Non-pigmented ciliary epithelial cell (primary cell): ENCODE measurements at regions not wholly inside any gene's neighbourhood (a gene's known extent, or its start where the extent isn't known, plus 50 kb on each side); places are given as distances from the start of the nearest gene placed in this dataset.

ENCODE experiments used
- DNase-seq: peaks from one replicate; pipeline ENCODE4 v3.0.0-alpha.2; 2010; ENCODE audit warnings: low read depth

GRCh38 chr13:22653866-22654265 lies 526.9 kb upstream of the SGCG start:
- DNase-seq: no peak

DNA sequence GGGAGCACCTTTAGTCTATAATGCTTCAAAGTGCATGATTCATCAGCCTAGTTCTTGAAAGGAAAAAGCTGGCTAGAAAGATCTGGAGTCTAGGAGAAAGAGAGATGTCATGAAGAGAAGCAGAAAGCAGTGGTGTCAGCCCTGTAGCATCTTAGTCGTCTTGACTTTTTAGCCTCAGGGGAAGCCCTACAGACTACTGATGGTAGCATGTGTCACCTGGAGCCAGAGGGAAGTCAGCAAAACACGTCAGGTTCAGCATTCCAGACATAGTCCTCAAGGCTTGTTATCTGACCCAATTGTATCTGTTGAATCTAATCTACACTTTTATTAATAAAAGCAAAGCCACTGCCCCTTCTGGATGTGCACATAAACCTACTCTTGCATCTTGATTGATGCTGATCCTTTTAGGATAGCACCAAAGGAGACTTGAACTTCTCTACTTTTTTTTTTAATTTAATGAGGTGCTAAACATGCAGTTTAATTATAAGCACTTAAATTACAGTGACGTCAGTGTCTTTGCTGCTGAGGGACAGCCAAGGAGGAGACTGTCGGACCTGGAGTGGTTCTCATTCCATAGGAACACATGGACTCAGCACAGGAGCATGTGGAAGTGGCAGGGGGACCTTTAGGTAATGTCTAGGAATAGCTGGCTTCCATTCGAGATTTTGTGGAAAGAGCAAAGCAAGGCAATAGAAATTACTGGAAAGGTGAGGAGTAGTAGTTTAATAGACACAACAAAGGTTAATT lies 525.5 kb upstream of the SGCG start:
- no peak for DNase-seq

DNA sequence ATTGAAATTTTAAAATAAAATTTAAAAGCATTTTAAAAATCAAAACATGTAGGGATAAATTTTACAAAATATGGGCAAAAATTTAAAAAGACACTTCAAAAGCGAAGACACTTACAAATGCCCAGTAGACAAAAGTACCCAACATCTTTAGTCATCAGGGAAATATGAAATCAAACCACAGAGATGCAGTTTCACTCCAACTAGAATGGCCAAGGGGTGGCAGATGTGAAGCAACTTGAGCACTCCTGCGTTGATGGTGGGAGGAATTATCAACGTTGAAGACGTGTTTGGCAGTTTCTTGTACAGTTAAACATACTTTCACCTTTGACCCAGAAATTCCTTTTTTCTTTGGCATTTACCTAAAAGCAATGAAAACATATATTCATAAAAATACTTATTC lies 518.0 kb upstream of the SGCG start:
- DNase-seq: no peak

GRCh38 chr13:22665506-22665905 lies 515.3 kb upstream of the SGCG start:
- no peak for DNase-seq

DNA sequence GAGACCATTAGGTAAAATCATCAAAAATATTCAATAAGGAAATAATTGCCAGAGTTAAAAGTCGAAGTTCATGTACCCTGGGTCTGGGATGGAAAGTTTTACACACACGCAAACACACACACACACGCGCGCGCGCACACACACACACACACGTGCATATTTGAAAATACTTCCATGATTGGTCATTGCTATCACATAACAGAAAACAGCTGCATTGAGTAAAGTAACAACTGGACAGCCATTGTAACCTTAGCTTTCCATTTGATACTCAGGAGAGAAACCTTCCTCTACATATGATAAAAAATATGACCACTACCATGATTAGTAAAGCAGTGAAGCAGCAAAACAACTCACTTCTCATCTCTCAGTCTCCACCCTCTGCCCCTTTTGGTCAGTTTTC lies 490.0 kb upstream of the SGCG start:
- no peak for DNase-seq

DNA sequence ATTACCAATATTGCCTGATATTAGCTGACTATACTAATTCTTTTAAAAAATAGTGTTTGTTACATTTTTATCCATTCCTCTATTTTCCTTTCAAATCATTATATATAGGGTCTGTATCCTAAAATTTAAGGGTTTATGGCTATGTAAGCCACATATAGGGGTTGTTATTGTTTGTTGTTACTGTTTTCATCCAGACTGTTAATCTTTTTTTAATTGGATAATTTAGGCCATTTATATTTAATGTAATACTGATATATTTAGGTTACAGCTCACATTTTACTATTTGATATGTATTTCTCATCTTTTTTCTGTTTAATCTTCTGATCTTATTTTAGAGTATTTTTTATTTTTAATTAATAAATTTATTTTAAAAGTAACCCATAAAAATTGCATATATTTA lies 487.1 kb upstream of the SGCG start:
- DNase-seq: no peak

- no peak for DNase-seq
These were observed 484.3 kb upstream of the SGCG start for GRCh38 chr13:22696433-22696832.

DNA sequence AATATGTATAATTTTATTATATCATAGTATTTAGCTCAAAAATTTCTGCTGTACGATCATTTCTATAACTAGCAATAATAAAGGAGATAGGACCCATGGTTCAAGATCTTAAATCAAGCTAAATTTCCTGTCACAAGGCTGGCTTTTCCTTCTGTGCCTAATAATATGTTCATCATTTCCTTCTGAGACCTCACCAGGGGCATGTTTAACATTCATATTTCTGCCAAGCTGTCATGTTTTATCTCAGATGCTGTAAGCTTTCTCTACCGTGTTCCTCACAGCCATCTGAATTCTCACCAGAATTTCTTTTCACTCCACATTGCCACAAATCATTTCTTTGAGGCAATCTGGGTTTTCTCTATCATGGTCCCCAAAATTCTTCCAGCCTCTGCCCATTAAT lies 482.3 kb upstream of the SGCG start:
- DNase-seq: no peak

GRCh38 chr13:22700246-22700887 lies 480.4 kb upstream of the SGCG start:
- no peak for DNase-seq

GRCh38 chr13:22703601-22704209 lies 477.1 kb upstream of the SGCG start:
- no peak for DNase-seq

GRCh38 chr13:22707946-22708345 lies 472.8 kb upstream of the SGCG start:
- DNase-seq: no peak

GRCh38 chr13:22717036-22717435 lies 463.7 kb upstream of the SGCG start:
- no peak for DNase-seq

DNA sequence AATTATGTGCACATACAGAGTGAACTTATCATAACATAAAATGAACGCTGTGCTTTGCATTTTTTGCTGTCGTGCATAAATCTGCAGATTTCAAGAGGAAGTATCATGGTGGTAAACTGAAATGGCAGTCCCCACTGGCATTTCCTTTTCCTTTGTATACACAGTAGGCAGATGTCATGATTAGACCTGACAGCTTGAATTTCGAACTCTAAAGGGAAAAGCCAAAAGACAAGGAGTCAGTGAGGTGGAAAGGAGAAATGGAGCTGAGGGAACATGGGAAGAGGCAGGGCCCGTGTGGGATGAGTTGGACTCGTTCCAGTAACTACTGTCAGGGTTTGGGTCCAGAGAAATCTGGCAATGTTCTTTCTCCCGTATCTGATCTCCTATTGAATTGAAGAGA lies 454.1 kb upstream of the SGCG start:
- no peak for DNase-seq

GRCh38 chr13:22735011-22735995 lies 445.5 kb upstream of the SGCG start:
- no peak for DNase-seq

- no peak for DNase-seq
These were observed 444.6 kb upstream of the SGCG start for GRCh38 chr13:22736084-22736767.

- DNase-seq: no peak
These were observed 444.0 kb upstream of the SGCG start for GRCh38 chr13:22736768-22737092.

DNA sequence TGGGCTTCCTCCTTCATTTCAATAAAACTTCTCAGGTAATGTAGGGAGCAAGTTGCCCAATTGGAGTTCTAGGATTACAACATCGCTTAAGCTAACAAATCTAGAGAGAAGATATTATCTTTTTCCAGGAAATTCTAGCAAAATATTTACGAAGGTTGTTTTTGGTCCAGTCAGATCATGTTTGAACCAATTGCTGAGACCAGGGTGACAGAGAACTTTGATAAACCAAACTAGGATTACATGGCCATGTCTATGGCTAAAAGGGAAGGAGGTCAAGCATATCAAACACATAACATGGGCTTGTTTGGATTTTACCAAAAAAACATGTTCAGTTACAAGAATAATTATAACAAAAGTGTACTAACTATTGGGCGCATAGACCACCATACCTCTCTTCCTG lies 442.4 kb upstream of the SGCG start:
- DNase-seq: no peak

DNA sequence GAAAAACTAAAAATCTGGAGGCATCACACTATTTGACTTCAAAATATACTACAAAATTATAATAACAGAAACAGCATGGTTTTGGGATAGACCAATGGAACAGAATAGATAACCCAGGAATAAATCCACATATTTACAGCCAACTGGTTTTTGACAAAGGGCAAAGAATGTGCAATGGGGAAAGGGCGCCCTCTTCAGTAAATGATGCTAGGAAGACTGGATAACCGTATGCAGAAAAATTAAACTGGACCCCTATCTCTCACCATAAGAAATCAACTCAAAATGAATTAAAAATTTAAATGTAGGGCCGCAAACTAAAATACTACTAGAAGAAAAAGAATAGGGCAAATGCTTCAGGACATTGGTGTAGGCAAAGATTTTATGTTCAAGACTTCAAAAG lies 440.5 kb upstream of the SGCG start:
- no peak for DNase-seq

DNA sequence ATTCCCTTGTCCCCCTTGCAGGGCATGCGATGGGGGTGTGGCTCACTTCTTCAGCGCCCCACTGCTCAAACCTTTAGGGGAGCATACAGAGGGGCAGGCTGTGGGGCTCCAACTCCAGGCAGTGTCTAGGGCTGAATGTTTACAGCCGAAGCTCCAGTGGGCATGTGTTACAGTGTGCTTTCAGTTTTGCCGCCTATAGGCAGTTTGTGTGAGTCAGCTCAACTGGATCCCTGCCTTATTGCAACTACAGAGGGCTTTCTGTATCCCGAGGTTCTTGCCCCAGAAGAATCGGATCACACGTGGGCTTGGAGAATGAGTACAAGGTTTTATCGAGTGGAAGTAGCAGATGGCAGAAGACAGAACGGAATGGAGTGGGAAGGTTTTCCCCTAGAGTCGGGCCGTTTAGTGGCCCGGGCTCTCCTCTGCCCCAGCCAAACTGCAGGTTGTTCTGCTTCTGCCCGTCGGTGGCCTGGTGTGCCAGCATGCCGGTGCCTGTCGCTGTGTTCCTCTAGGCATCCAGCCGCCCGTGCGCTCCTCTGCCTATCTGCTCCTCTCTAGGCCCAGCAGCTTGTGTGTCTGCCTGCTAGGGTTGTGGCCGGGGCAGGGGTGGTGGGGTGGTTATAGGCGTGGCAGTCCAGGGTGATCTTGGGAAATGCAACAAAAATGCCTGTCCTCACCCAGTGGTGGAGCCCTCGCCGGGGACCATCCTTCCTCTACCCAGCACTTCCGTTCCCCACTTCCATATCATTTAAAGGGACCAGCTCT lies 435.9 kb upstream of the SGCG start:
- DNase-seq: no peak

DNA sequence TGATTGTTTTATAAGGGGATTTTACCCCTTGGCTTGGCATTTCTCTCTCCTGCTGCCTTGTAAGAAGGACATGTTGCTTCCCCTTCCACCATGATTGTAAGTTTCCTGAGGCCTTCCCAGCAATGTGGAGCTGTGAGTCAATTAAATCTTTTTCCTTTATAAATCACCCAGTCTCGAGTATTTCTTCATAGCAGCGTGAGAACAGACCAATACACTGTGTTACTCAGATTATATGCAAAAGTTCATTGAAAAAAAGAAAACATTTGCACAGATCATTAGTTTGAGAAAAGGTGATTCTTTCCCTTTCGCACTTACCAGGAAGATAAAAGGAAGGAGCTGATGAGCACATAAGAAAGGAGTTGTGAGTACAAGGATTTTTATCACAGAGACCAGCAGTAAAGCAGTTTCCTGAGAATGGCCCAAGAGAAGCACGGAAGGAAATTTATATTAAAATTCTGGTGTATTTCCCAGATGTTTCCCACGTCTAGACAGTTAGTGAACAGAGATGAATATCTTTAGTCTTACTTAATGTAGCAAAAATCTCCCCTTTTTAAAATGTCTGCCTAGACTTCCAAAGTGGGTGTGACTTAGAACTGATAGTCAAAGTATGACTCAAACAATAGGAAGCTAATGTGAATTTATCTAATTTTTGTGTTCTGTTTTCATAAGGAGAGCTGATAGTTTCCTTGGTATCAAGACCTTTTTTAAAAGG lies 431.8 kb upstream of the SGCG start:
- DNase-seq: no peak

DNA sequence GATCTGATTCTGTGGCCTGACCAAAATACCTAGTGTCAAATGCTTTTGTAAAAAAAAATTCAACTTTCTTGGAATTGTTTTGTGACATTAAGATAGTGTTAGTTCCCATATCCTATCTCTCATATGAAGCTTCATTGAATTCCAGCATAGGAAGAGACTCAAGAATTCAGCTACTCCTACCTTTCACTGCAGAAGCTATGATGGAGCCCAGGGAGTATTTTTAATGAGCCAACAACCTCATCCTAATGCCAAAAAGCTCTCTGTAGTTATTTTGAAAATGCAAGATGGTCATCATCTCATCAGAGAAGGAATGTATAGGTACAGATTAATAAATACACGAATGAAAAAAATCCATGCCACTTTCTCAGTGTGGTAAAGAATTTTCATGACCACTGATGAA lies 431.2 kb upstream of the SGCG start:
- no peak for DNase-seq
